OCI-LY7 (cell line): ENCODE measurements at regions not wholly inside any gene's neighbourhood (a gene's known extent, or its start where the extent isn't known, plus 50 kb on each side); places are given as distances from the start of the nearest gene placed in this dataset.
A peak's percentile ranks its signal among the peaks of the same experiment; 100 is the strongest.

Source experiments
- BruUV-seq: library from RNA; stranded (reverse); fragments of 400-500 nt; replicated peaks from 2 replicates; lab custom pipeline; 2021; lab: Mats Ljungman, UMichigan
- CTCF ChIA-PET: fragments of 300-600 bp; sonication (Branson Sonifier 250); formaldehyde crosslinking; loops from one replicate; lab custom pipeline; 2022; ENCODE audit warnings: antibody characterized with exemption; ENCODE audit not compliant: unreplicated experiment; lab: Charles Lee
- POLR2A ChIA-PET: fragments of 300-600 bp; sonication (Branson Sonifier 250); formaldehyde crosslinking; loops from one replicate; lab custom pipeline; 2022; ENCODE audit warnings: antibody characterized with exemption; lab: Charles Lee
- DNase-seq: peaks from one replicate; pipeline ENCODE4 v3.0.0-alpha.2; 2015; ENCODE audit warnings: low spot score
- H2AFZ ChIP-seq: fragments of 200-600 bp; sonication (generic), shearing (Covaris generic); 2 replicates; pipeline ENCODE4 v1.6.1; 2014; ENCODE audit warnings: mild to moderate bottlenecking, antibody characterized with exemption, low read length, moderate library complexity
- H3K27ac ChIP-seq: fragments of 200-600 bp; sonication (generic); 2 replicates; pipeline ENCODE4 v1.5.1; 2014; ENCODE audit warnings: mixed run types, low read depth, mild to moderate bottlenecking, moderate library complexity, low read length, inconsistent platforms; ENCODE audit not compliant: poor library complexity, severe bottlenecking
- H3K36me3 ChIP-seq: fragments of 200-600 bp; sonication (generic); 2 replicates; pipeline ENCODE4 v1.6.1; 2014; ENCODE audit warnings: mild to moderate bottlenecking, antibody characterized with exemption, low read length, moderate library complexity, mixed read lengths; ENCODE audit not compliant: insufficient read depth
- H3K4me1 ChIP-seq: fragments of 200-600 bp; sonication (generic); 2 replicates; pipeline ENCODE4 v1.5.1; 2014; ENCODE audit warnings: mild to moderate bottlenecking, low read length; ENCODE audit not compliant: insufficient read depth, poor library complexity, severe bottlenecking
- H3K4me2 ChIP-seq: fragments of 200-600 bp; sonication (generic); 2 replicates; pipeline ENCODE4 v1.6.1; 2014; ENCODE audit warnings: mild to moderate bottlenecking, low read length
- H3K4me3 ChIP-seq: fragments of 200-600 bp; sonication (generic); 2 replicates; pipeline ENCODE4 v1.5.1; 2014; ENCODE audit warnings: mild to moderate bottlenecking, low read depth, low read length; ENCODE audit not compliant: poor library complexity, severe bottlenecking
- H3K79me2 ChIP-seq: fragments of 200-600 bp; sonication (generic); 2 replicates; pipeline ENCODE4 v1.6.1; 2016; ENCODE audit warnings: low read depth, mild to moderate bottlenecking, low read length, moderate library complexity, mixed read lengths; ENCODE audit not compliant: insufficient read depth
- H3K9me2 ChIP-seq: fragments of 200-600 bp; sonication (generic); 2 replicates; pipeline ENCODE4 v1.6.1; 2016; ENCODE audit warnings: mild to moderate bottlenecking, low read length, mixed read lengths; ENCODE audit not compliant: insufficient read depth
- H3K9me3 ChIP-seq: fragments of 200-600 bp; sonication (generic); 2 replicates; pipeline ENCODE4 v1.6.1; 2014; ENCODE audit warnings: mild to moderate bottlenecking, mixed run types, low read length, mixed read lengths
- H4K20me1 ChIP-seq: fragments of 200-600 bp; sonication (generic); 2 replicates; pipeline ENCODE4 v1.6.1; 2014; ENCODE audit warnings: mild to moderate bottlenecking, antibody characterized with exemption, low read length, moderate library complexity, mixed read lengths; ENCODE audit not compliant: insufficient read depth
- CTCF ChIP-seq: fragments of 200-600 bp; sonication (generic); conservative IDR thresholded peaks from 2 replicates; pipeline ENCODE4 v1.5.1; 2014; ENCODE audit warnings: mild to moderate bottlenecking, antibody characterized with exemption, low read length, moderate library complexity, mixed read lengths
- EZH2phosphoT487 ChIP-seq: fragments of 200-600 bp; sonication (generic); IDR thresholded peaks from 2 replicates; pipeline ENCODE4 v1.6.1; 2018; ENCODE audit warnings: low read depth, borderline replicate concordance, mild to moderate bottlenecking, mixed run types, antibody characterized with exemption, low read length, moderate library complexity, mixed read lengths
- intact Hi-C: fragments of 100-400 bp; cut with micrococcal nuclease; formaldehyde crosslinking; loops from one replicate; pipeline ENCODE4 v1.10.0; 2022; ENCODE audit not compliant: unreplicated experiment

- no peak overlapping the region for H3K4me3 ChIP-seq
- no peak overlapping the region for H2AFZ ChIP-seq
- POLR2A ChIA-PET = interaction anchor here (1.3 kb wide), 2 partner anchors 23 to 251 kb away, joined by 3 to 6 read pairs; no protein-coding TSS in a partner anchor
- intact Hi-C loops = loop anchor here (1.0 to 5.0 kb wide), 4 partner anchors 222 to 943 kb away; no protein-coding TSS in a partner anchor
- no peaks in the 10 kb centered on the region for H4K20me1 ChIP-seq
- no TSS peak for BruUV-seq
- CTCF ChIA-PET = interaction anchor here (0.8 to 2.0 kb wide), 6 partner anchors 18 to 947 kb away, joined by 3 to 8 read pairs (median 4); no protein-coding TSS in a partner anchor
- no peaks in the 10 kb centered on the region for H3K9me3 ChIP-seq
- no peaks in the 10 kb centered on the region for H3K79me2 ChIP-seq
- peaks cover 4% of the 10 kb centered on the region for H3K4me1 ChIP-seq
- TF ChIP-seq CTCF = peak; percentile 93
- TF ChIP-seq EZH2phosphoT487 = no peak
- no peak overlapping the region for H3K27ac ChIP-seq
- H3K36me3 ChIP-seq = no peaks in the 10 kb centered on the region
- DNase-seq = peak; percentile 82
- no peak overlapping the region for H3K4me2 ChIP-seq
- no peaks in the 10 kb centered on the region for H3K9me2 ChIP-seq
Observed at GRCh38 chr3:71875461-71875947, 90.6 kb upstream of the PROK2 start.

GRCh38 chr3:71874618-71875017 is 89.7 kb upstream of the PROK2 start:
- BruUV-seq = no TSS peak
- no peak for TF ChIP-seq CTCF
- no peak for TF ChIP-seq EZH2phosphoT487
- no peak for DNase-seq
- H3K9me2 ChIP-seq = no peaks in the 10 kb centered on the region
- CTCF ChIA-PET = interaction anchor here (1.1 to 2.0 kb wide), 4 partner anchors 17 to 945 kb away, joined by 3 to 8 read pairs (median 5); no protein-coding TSS in a partner anchor
- H3K4me2 ChIP-seq = no peak overlapping the region
- H4K20me1 ChIP-seq = no peaks in the 10 kb centered on the region
- H3K36me3 ChIP-seq = no peaks in the 10 kb centered on the region
- no peak overlapping the region for H3K4me3 ChIP-seq
- H3K79me2 ChIP-seq = no peaks in the 10 kb centered on the region
- H3K27ac ChIP-seq = no peak overlapping the region
- H3K9me3 ChIP-seq = no peaks in the 10 kb centered on the region
- intact Hi-C loops = loop anchor here (1.0 to 5.0 kb wide), 4 partner anchors 223 to 944 kb away; no protein-coding TSS in a partner anchor
- H2AFZ ChIP-seq = no peak overlapping the region
- peaks cover 4% of the 10 kb centered on the region for H3K4me1 ChIP-seq
- POLR2A ChIA-PET = interaction anchor here (1.3 kb wide), 1 partner anchor 22 kb away, joined by 6 read pairs; no protein-coding TSS in a partner anchor

- intact Hi-C loops = no loop called here
- CTCF ChIA-PET = no interaction called here
- POLR2A ChIA-PET = interaction anchor here (0.5 to 0.8 kb wide), 2 partner anchors 27 to 421 kb away, joined by 3 read pairs; no protein-coding TSS in a partner anchor
- H3K4me3 ChIP-seq = no peak overlapping the region
- H3K9me3 ChIP-seq = no peaks in the 10 kb centered on the region
- H3K36me3 ChIP-seq = no peaks in the 10 kb centered on the region
- TF ChIP-seq EZH2phosphoT487 = no peak
- TF ChIP-seq CTCF = no peak
- no TSS peak for BruUV-seq
- no peak overlapping the region for H2AFZ ChIP-seq
- H3K9me2 ChIP-seq = no peaks in the 10 kb centered on the region
- no peak overlapping the region for H3K27ac ChIP-seq
- H4K20me1 ChIP-seq = no peaks in the 10 kb centered on the region
- no peak overlapping the region for H3K4me2 ChIP-seq
- H3K79me2 ChIP-seq = no peaks in the 10 kb centered on the region
- H3K4me1 ChIP-seq = peaks cover 4% of the 10 kb centered on the region
- no peak for DNase-seq
Observed at GRCh38 chr3:71873093-71873611, 88.2 kb upstream of the PROK2 start.
